Superior temporal gyrus (tissue), 1 donor: ENCODE measurements at regions not wholly inside any gene's neighbourhood (a gene's known extent, or its start where the extent isn't known, plus 50 kb on each side); places are given as distances from the start of the nearest gene placed in this dataset.
A peak's percentile ranks its signal among the peaks of the same experiment; 100 is the strongest.

ENCODE experiments used
- DNase-seq: peaks from one replicate; pipeline ENCODE4 v3.0.0-alpha.2; 2016; ENCODE audit errors: extremely low spot score

DNA sequence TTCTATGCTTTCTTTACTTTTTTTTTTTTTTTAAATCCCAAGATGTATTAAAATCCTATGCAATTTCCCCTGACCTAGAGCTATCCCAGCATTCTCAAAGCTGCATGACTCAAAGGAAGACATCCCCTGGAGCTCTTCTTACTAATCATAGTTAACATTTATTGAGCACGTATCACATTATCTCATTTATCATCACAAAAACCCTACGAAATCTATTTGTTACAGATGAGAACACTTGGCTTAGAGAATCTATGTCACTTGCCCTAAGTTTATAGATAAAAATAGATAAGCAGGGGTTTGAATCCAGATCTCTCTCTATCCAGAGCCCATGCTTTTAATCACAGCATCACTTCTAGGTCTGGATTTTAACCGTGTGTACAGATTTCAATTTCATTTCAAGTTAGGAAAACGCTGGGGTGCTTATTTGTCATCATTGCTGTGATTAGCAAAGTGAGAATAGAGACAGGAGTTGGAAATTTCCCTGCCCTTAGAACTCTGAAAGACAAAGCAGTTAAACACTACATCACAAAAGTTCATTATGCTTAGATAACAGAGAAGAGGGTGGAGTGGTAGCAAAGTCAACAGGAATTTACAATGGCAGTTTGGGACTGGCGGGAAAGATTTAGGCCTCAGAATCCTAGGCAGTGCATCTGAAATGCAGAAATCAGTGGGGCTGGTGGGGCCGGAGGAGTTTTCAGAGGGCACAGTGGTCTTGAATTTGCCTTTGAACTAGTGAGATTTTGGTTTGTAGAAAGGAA is 177.7 kb upstream of the FRMD6 start:
- DNase-seq: no peak

- DNase-seq: no peak
These were observed 176.9 kb upstream of the FRMD6 start for GRCh38 chr14:51474854-51475253.

DNA sequence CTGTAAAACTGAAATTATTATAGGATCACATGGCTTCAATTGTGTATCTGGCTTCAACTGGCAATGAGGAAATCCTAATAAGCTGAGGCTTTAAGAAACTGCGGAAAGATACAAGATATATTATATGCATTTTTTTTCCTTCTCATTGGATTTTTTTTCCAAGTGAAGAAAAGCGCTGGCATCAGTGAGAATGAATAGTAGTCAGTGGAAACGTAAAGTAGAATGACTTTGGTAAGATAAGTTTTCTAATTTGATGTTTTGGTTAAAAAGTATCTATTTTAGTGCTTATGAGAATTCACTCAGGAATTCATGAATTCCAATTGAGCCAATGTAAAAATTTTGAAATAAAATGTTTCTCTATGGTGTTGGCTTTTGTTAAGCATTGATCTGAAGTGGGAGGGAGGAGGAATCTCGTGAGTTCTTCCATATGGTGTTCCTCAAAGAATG is 173.5 kb upstream of the FRMD6 start:
- no peak for DNase-seq

DNA sequence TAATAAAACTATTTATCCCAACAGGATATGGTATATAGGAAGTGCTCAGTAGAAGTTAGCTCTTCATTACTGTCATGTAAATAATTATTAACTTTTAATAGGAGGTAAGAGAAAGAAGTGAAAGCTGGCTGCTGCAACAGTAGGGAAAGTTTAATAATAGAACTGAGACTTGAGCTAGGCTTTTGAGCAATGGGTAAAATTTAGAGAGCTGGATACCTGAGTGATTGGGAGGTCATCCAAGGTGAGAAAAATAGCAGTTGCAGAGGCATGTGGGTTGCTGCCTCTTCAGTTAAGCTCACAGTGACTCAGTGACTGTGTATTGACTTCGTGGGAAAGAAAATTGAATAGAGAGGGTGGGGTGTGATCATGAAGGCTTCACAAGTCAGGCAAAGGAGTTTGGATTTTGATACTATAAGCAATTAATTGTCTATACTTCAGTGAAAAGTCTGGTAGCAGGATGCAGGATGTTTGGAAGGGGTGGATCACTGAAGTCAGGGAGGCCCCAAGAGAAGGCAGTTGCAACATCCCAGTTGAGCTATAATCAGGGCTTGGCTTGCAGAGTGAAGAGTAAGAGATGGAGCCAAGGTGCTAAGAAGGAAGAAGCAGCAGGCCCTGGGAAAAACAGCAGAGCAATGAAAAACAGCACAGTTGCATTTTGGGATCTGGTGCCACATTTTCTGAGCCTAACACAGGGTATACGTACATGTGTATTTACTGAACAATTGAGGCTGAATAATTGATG is 172.0 kb upstream of the FRMD6 start:
- DNase-seq: no peak

- DNase-seq: no peak
These were observed 170.1 kb upstream of the FRMD6 start for GRCh38 chr14:51481643-51482042.

GRCh38 chr14:51482102-51482501 is 169.6 kb upstream of the FRMD6 start:
- DNase-seq: no peak

DNA sequence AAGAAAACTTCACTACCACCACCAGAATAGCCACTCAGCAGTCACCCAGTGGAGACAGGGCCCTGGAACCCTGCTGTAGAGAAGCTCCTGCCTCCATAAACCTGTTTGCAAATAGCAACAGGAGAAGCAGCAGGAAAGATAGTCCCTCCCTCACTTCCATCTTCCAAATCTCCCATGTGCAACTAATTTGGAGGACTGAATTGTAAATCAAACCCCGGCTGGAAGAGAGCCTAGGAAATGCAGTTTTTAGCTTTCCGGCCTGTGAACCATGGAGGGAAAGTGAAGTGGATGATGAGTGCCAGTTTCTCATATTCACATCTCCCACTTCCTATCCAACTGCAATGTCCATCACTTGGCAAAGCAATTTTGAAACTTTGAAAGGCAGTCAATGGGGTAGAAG is 167.2 kb upstream of the FRMD6 start:
- no peak for DNase-seq

- no peak for DNase-seq
These were observed 166.0 kb upstream of the FRMD6 start for GRCh38 chr14:51485733-51486132.

- no peak for DNase-seq
These were observed 163.9 kb upstream of the FRMD6 start for GRCh38 chr14:51487848-51488247.

DNA sequence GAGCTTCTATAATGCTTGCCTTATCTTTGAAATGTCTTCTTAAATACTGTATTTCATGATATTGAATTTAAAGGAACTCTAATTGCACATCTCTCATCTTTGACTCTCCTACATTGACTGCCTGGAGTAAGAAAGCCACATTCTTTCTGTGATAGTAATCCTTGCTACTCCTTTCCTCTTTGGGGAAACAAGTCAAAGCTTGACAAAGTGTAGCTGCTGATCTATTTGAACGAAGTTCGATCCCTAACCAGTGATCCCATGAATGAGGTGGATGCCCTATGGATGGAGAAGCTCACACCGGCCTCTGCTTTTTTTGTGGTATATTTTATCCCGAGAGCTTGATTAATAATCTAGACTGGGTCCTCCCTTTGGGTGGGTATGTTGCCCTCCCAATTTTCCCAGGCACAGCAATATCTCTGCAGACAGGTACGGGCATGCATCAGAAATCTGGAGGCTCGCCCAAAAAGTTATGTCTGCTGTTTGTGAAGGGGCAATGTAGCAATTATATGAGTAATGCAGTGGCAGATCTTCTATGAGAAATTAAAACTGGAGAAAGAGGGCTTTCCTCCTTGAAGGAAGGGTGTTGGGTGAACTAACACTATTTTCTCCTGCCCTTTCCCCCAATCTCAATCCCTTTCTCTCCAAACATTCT is 163.0 kb upstream of the FRMD6 start:
- no peak for DNase-seq

DNA sequence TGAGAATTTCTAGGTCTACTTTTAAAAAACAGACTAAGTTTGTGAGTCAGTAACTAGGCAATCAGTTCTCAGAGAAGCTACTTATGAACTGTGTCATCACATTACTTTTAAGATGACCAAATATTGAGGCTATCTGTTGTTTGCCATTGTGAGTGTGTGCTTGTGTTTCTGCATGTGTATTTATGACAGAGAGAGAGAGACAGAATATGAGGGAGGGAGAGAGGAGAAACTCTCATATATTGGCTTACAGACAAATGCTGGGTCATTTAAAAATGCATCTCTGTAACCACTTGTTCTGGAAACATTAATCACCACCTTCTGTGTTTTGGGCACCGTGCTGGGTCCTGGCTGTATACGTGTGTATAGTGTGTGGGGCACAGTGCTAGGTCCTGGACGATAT is 161.5 kb upstream of the FRMD6 start:
- DNase-seq: no peak

- no peak for DNase-seq
These were observed 160.6 kb upstream of the FRMD6 start for GRCh38 chr14:51491036-51491545.

DNA sequence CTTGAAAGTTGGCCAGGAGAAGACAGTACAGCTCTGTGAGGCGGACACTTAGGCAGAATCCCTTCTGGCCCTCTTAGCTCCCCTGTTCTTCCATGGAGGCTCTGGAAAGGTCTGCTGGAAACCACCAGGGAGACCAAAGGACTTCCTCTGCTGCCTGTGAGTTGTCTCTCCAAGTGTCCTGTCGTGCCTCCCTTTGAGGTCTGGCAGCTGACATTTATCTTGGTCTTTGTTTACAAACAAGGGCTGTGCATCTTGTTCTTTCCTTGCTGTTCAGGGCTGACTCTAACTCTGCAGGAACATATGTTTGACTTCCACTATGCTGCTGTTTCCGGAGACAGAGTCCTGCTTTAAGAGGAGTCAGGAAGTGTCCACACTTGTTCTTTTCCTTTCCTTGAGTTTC is 159.9 kb upstream of the FRMD6 start:
- DNase-seq: no peak

DNA sequence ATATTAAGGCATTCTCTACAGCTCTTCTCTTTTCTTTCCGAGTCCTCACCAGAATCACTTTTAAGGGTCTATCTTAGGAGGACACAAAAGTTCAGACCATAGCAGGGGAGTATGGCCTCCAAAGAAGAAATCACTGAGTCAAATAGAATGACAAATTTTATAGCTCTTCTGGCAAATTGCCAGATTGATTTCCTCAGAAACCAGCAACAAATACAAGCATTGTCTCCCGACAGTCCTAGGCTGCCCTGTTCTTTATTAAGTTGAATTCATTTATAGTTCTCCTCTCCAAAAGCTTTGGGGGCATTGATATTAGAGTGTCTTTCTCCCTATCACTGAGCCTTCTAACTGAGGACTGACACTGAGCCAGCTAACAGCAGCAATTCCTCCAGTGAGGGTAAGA is 156.4 kb upstream of the FRMD6 start:
- no peak for DNase-seq

DNA sequence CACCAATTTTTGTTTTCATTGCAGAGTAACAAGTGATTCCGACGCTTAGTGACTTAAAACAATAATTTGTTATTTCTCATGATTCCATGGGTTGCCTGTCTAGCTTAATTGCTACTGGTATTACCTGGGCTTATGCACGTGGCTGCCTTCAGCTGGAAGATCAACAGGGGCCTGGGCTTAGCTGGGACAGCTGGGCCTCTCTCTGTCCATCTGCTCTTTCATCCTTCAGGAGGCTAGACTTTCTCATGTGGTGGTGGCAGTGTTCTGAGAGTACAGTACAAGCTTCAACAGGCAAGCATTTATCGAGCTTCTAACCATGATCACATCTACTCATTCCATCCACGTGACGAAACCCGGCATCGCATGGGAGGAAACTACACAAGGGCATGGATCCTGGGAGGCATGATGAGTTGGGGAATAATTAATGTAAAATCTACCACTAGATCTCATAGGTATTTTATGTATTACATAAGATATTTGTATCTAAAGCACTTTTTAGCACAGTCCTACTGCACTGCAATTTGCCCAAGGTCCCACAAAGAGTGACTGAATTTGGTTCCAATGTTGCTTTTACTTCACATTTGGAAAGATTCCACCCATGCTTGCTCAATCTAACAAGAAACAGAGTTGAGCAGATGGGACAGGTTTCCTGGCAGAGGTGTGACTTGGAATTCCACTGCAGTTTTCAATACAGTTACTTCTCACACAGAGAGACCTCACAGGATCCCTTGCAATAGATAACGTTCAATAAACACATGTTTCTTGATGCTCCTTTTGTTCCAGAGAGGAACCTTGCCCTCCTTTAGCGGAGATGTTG is 153.1 kb upstream of the FRMD6 start:
- DNase-seq: peak; percentile 40

DNA sequence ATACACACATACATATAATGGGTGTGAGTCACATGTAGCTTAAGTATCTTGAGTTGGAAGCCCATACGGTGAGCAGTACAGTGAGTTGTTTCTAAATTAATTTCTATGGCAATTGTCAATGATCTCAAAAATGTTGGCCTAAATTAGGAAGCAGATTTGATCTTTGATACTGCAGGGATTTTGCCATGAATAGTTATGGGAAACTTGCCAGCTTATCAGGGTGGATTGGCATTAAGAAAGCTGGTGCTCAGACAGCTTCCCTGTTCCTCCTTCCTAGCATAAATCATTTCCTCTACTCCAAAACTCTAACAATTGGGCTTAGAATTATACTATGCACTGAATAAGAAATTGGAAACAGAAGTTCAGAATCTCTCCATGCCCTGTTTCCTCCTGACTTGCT is 150.9 kb upstream of the FRMD6 start:
- DNase-seq: no peak

- no peak for DNase-seq
These were observed 150.0 kb upstream of the FRMD6 start for GRCh38 chr14:51501746-51502145.

- DNase-seq: peak; percentile 25
These were observed 147.0 kb upstream of the FRMD6 start for GRCh38 chr14:51504669-51505068.

DNA sequence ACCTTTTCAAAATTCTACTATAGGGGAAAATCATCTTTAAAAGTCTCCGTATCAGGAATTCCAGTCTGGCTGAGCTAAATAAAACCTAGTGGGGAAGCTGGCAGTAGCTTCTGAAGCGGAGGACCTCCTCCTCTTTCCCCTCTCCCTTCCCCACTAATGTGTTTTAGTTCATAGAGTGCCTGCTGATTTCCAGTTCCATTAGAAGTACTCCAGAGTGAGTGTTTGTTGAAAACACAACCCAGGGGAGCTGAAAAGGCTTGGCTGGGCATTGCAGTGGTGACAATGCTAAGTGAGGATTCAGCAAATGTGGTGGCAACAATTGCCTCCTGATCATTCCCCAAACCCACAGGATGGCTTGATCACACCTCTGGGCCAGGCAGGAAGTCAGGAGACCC is 144.2 kb upstream of the FRMD6 start:
- peak; percentile 22 for DNase-seq

DNA sequence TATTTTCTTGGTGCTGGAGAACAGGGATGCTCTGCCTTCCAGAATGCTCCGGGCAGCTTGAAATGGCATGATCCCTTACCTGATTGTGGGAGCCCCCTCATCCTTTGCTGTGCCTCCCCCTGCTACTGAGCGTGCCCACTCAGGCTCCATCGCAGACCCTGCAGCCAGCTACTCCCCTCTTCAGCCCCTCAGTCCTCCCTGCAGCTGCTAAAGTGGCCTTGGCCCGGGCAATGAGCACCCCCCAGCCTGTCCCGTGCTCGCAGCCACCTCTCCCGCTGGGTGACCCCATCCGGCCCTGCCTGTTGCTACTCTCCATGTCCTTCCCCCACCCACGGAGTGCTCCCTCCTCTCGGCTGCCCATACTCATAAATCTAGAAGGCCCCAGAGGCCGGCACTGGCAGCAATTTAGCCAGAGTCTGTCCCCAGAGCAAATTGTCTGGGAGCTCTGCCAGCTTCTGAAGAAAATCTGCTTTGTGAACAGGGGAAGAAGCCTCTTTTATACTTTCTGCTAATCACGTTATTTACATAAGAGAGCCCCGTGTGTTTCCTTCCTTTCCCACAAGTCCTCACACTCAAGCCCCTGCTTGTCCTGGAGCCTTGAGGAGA is 143.7 kb upstream of the FRMD6 start:
- DNase-seq: peak; percentile 80

DNA sequence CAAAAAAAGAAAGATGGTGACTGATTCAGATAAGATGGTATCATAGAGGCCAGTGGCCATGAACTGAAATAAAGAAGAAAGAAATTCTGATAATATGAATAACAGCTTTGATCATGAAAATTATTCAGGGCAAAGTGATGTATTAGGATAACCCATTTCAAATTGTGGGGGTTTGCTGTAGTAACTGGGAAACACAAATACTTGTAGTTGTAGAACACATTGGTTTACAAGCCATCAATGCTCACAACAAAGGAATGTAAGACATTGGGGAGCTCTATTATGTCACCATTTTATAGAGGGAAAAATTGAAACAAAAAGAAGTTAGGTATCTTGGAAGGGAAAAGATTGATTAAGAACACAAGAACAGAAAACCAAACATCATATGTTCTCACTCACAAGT is 140.4 kb upstream of the FRMD6 start:
- DNase-seq: no peak
